C4-2B (cell line): ENCODE measurements at regions not wholly inside any gene's neighbourhood (a gene's known extent, or its start where the extent isn't known, plus 50 kb on each side); places are given as distances from the start of the nearest gene placed in this dataset.

ENCODE experiments used
- ZFX ChIP-seq: fragments of 450-650 bp; IDR thresholded peaks from 2 replicates; pipeline ENCODE4 v1.6.1; 2017
- TF ChIP-seq, protein P1 (sequence below): fragments of 450-650 bp; conservative IDR thresholded peaks from 2 replicates; pipeline ENCODE4 v1.5.1; 2017; ENCODE audit warnings: mild to moderate bottlenecking

DNA sequence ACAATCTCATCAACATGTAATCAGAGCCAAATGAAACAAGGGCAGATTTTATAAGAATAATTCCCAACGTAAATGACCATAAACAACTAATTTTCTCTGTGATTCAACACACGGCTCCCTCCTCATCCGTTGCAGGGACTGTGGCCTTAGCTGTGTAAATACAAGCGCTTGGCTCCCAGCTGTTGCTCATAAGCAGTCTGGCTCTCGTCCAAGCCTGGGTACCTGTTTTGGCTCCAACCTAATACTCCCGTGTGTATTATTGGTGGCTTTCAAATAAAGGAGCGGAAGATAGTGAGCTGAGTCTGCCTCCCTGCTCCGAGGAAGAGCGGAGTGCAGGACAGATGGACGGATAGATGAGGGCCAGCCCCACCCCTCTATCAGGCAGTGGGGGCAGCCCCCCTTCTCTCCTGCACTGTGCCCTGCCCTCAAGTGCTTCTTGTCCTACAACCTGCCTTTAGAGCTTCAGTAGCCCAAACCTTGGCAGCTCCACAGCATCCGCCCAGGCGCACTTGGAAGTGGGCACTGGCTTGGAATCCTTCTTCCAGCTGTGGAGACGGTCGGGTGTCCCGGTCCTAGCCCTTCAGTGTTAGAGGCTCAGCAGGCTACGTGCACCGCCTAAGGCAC is 670.9 kb downstream of the BRD1 start:
- TF ChIP-seq, protein P1, sequence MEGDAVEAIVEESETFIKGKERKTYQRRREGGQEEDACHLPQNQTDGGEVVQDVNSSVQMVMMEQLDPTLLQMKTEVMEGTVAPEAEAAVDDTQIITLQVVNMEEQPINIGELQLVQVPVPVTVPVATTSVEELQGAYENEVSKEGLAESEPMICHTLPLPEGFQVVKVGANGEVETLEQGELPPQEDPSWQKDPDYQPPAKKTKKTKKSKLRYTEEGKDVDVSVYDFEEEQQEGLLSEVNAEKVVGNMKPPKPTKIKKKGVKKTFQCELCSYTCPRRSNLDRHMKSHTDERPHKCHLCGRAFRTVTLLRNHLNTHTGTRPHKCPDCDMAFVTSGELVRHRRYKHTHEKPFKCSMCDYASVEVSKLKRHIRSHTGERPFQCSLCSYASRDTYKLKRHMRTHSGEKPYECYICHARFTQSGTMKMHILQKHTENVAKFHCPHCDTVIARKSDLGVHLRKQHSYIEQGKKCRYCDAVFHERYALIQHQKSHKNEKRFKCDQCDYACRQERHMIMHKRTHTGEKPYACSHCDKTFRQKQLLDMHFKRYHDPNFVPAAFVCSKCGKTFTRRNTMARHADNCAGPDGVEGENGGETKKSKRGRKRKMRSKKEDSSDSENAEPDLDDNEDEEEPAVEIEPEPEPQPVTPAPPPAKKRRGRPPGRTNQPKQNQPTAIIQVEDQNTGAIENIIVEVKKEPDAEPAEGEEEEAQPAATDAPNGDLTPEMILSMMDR: no peak
- TF ChIP-seq ZFX: no peak
